Chondrocyte (in vitro differentiated cells): ENCODE measurements at regions not wholly inside any gene's neighbourhood (a gene's known extent, or its start where the extent isn't known, plus 50 kb on each side); places are given as distances from the start of the nearest gene placed in this dataset.

Experiments used
- DNase-seq: peaks from one replicate; pipeline ENCODE4 v3.0.0; 2021; ENCODE audit warnings: mixed read lengths, low spot score
- H3K27ac Mint-ChIP-seq: one replicate; pipeline ENCODE4 v1.8.0; 2021; ENCODE audit warnings: mild to moderate bottlenecking, moderate library complexity, mixed read lengths; ENCODE audit not compliant: unreplicated experiment
- H3K27me3 Mint-ChIP-seq: 2 replicates; pipeline ENCODE4 v1.8.0; 2021; ENCODE audit warnings: low read depth, mixed read lengths
- H3K36me3 Mint-ChIP-seq: 2 replicates; pipeline ENCODE4 v1.8.0; 2021; ENCODE audit warnings: low read depth, mixed read lengths
- H3K4me1 Mint-ChIP-seq: 2 replicates; pipeline ENCODE4 v1.8.0; 2021; ENCODE audit warnings: low read depth, mild to moderate bottlenecking, mixed read lengths
- H3K4me3 Mint-ChIP-seq: one replicate; pipeline ENCODE4 v1.8.0; 2021; ENCODE audit warnings: mild to moderate bottlenecking, moderate library complexity, mixed read lengths; ENCODE audit not compliant: unreplicated experiment
- H3K9me3 Mint-ChIP-seq: 2 replicates; pipeline ENCODE4 v1.8.0; 2021; ENCODE audit warnings: low read depth, mixed read lengths
- CTCF ChIP-seq: fragments of 200-600 bp; sonication (generic); IDR thresholded peaks from 2 replicates; pipeline ENCODE4 v1.5.0; 2021; ENCODE audit warnings: antibody characterized with exemption, mild to moderate bottlenecking, moderate library complexity

DNA sequence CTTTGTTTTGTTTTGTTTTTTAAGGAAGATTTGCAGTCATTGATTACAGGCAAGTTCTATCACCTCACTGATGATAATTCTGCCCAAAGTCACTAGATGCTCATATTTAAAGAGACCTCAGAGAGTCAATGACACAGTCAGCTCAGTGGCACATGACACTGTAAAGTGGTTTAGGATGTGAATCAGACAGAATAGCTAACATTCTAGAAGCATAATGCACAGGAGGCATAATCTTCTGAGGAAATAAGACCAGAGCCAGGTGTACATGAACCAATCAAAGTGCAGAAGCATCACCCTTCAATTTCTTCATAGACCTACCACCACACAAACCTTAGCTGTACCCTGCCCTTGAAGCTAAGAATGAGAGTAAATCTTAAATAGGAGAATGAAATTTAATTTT, 268.5 kb downstream of the BRINP2 start:
- no peaks in the 10 kb centered on the region for H3K9me3 Mint-ChIP-seq
- no peak overlapping the region for H3K4me3 Mint-ChIP-seq
- H3K4me1 Mint-ChIP-seq: no peaks in the 10 kb centered on the region
- peaks cover 25% of the 10 kb centered on the region for H3K27me3 Mint-ChIP-seq
- H3K27ac Mint-ChIP-seq: no peak overlapping the region
- no peak for DNase-seq
- TF ChIP-seq CTCF: no peak
- H3K36me3 Mint-ChIP-seq: no peaks in the 10 kb centered on the region

DNA sequence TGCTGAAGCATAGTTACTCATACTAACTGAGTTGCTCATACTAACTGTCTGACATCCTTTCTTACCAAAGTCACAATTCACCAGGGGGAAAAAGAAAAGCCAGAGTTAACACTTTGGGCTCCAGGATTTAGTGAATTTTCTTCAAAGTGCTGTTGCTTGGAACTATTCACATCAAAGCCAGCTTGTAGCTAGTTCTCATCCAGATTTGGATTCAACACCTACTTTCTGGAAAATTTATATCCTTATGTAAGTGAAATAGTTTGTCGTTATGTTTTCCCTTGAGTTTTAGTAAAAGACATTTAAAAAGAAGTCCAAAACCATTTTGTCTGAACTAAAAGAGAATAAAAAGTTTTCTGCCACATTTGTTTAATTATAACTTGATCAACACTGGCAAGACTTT, 264.6 kb downstream of the BRINP2 start:
- no peaks in the 10 kb centered on the region for H3K4me1 Mint-ChIP-seq
- TF ChIP-seq CTCF: no peak
- peaks cover 19% of the 10 kb centered on the region for H3K27me3 Mint-ChIP-seq
- DNase-seq: no peak
- H3K9me3 Mint-ChIP-seq: no peaks in the 10 kb centered on the region
- no peak overlapping the region for H3K4me3 Mint-ChIP-seq
- H3K36me3 Mint-ChIP-seq: no peaks in the 10 kb centered on the region
- no peak overlapping the region for H3K27ac Mint-ChIP-seq

GRCh38 chr1:177432897-177433296, 262.1 kb downstream of the BRINP2 start:
- Mint-ChIP-seq H3K9me3 (no peaks in the 10 kb centered on the region), H3K27me3 (peaks cover 17% of the 10 kb centered on the region), H3K27ac (no peak overlapping the region), H3K36me3 (no peaks in the 10 kb centered on the region), H3K4me1 (no peaks in the 10 kb centered on the region), H3K4me3 (no peak overlapping the region)
- no peak for DNase-seq
- peak; percentile 40 for TF ChIP-seq CTCF

DNA sequence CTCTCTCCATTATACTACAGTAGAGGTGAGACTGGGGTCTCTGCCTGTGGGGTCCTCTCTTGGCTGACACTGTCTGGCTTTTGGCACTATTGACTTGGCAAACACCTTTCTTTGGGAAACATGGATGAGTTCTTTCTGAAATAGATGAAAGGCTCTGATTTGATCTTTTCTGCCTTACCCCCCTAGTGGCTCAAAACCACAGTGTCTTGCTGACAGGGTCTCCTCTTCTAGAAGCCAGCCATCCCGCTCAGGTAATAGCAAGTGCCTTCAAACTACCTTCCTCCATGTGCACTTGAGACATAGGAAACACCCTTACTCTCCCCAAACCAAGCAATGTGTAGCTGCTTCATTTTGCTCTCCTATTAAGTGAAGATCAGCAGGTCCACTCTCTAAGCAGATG, 260.4 kb downstream of the BRINP2 start:
- Mint-ChIP-seq H3K4me3 (no peak overlapping the region), H3K36me3 (no peaks in the 10 kb centered on the region), H3K27ac (no peak overlapping the region), H3K9me3 (no peaks in the 10 kb centered on the region), H3K27me3 (peaks cover 17% of the 10 kb centered on the region), H3K4me1 (no peaks in the 10 kb centered on the region)
- no peak for TF ChIP-seq CTCF
- no peak for DNase-seq

DNA sequence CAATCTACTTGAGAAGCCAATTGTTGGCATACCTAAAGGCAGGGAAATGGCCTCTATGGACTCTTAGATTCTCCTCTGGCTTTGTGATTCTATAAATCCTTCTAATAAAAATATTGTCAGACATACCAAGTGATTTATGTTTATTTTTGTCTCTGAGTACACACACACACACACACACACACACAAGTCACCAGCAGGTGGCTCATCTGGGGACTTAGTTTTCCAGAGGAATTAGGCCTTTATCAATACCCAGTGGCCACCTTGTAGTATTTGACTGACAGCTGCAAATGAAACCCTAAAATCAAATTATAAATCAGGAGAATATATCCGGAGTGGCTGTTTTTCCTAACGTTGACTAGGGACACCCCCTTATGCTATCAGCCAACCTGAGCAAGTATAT, 258.5 kb downstream of the BRINP2 start:
- DNase-seq: no peak
- Mint-ChIP-seq H3K36me3 (no peaks in the 10 kb centered on the region), H3K4me1 (no peaks in the 10 kb centered on the region), H3K9me3 (no peaks in the 10 kb centered on the region), H3K27ac (no peak overlapping the region), H3K4me3 (no peak overlapping the region), H3K27me3 (peaks cover 13% of the 10 kb centered on the region)
- no peak for TF ChIP-seq CTCF
